Activated CD4-positive, alpha-beta T cell treated with anti-CD3 and anti-CD28 coated beads for 36 hours (primary cell): ENCODE measurements at regions not wholly inside any gene's neighbourhood (a gene's known extent, or its start where the extent isn't known, plus 50 kb on each side); places are given as distances from the start of the nearest gene placed in this dataset.
"Not testable (repeated sequence)": the region's sequence is repeated elsewhere in the genome, so short reads cannot be mapped to it uniquely, and the experiment has no call there.

Experiments
- ATAC-seq: fragments of 200-7000 bp; cut with Tn5 transposase; one replicate; pipeline ENCODE4 v1.10.0; 2021; ENCODE audit warnings: mild to moderate bottlenecking, moderate library complexity
- CTCF ChIA-PET: fragments of 350-600 bp; sonication (Branson Sonifier 250); formaldehyde crosslinking; loops from one replicate; lab custom pipeline; 2021; ENCODE audit warnings: antibody characterized with exemption; lab: Charles Lee
- POLR2A ChIA-PET: fragments of 350-600 bp; sonication (Branson Sonifier 250); formaldehyde crosslinking; loops from one replicate; lab custom pipeline; 2021; ENCODE audit warnings: antibody characterized with exemption, inconsistent platforms; lab: Charles Lee
- DNase-seq: peaks from one replicate; pipeline ENCODE4 v3.0.0-alpha.2; 2020
- H3K27ac Mint-ChIP-seq: one replicate; pipeline ENCODE4 v1.8.0; 2021; ENCODE audit warnings: mixed read lengths
- H3K27me3 Mint-ChIP-seq: one replicate; pipeline ENCODE4 v1.8.0; 2021; ENCODE audit warnings: mixed read lengths
- H3K36me3 Mint-ChIP-seq: one replicate; pipeline ENCODE4 v1.8.0; 2021; ENCODE audit warnings: low read depth, mixed read lengths
- H3K4me1 Mint-ChIP-seq: one replicate; pipeline ENCODE4 v1.8.0; 2021; ENCODE audit warnings: mixed read lengths
- H3K4me3 Mint-ChIP-seq: one replicate; pipeline ENCODE4 v1.8.0; 2021; ENCODE audit warnings: mild to moderate bottlenecking, moderate library complexity, mixed read lengths
- H3K9me3 Mint-ChIP-seq: one replicate; pipeline ENCODE4 v1.8.0; 2021; ENCODE audit warnings: low read depth, mixed read lengths
- intact Hi-C, 2 experiments: fragments of 100-400 bp; cut with DNase I in 1 of 2; cut with micrococcal nuclease in 1 of 2; formaldehyde crosslinking; loops; one replicate each; pipeline versions ENCODE4 v1.14.2 to v1.15.1; 2022 to 2024; cut with DNase I, micrococcal nuclease

- no peaks in the 10 kb centered on the region for H3K9me3 Mint-ChIP-seq
- H3K27ac Mint-ChIP-seq: no peak overlapping the region
- no peak for ATAC-seq
- DNase-seq: no peak
- H3K4me1 Mint-ChIP-seq: no peaks in the 10 kb centered on the region
- CTCF ChIA-PET: interaction anchor here (0.7 kb wide), 1 partner anchor 847 kb away, joined by 3 read pairs; no protein-coding TSS in a partner anchor
- POLR2A ChIA-PET: no interaction called here
- H3K27me3 Mint-ChIP-seq: peaks cover 12% of the 10 kb centered on the region
- intact Hi-C loops: no loop called here
- no peaks in the 10 kb centered on the region for H3K36me3 Mint-ChIP-seq
- H3K4me3 Mint-ChIP-seq: no peak overlapping the region
Observed at GRCh38 chr4:149065753-149066152, 623.5 kb upstream of the NR3C2 start.

GRCh38 chr4:149062997-149063396 is 620.8 kb upstream of the NR3C2 start:
- H3K4me3 Mint-ChIP-seq: no peak overlapping the region
- no peaks in the 10 kb centered on the region for H3K9me3 Mint-ChIP-seq
- peaks cover 14% of the 10 kb centered on the region for H3K27me3 Mint-ChIP-seq
- intact Hi-C loops: no loop called here
- ChIA-PET CTCF (no interaction called here), POLR2A (no interaction called here)
- no peaks in the 10 kb centered on the region for H3K36me3 Mint-ChIP-seq
- no peak overlapping the region for H3K27ac Mint-ChIP-seq
- ATAC-seq (no peak), DNase-seq (no peak)
- no peaks in the 10 kb centered on the region for H3K4me1 Mint-ChIP-seq

DNA sequence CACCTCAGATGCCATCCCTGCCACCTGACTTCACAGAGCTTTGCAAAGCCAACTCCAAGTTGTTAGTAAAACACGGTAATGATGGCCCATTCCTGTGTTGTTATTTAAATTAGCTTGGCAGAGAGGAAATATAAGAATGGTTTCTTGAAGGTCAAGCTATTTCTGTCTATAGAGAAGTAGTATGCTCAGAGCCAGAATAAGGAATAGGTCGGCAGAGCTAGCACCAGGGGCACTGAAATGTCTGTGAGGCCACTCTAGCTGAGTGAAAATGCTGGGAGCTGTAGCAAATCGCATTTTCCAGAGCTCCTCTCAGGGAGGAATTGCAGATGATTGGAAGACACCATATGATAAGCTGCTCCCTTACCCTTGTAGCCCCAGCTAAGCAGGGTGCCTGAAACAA is 615.4 kb upstream of the NR3C2 start:
- POLR2A ChIA-PET: no interaction called here
- no peaks in the 10 kb centered on the region for H3K9me3 Mint-ChIP-seq
- ATAC-seq (no peak), DNase-seq (no peak)
- CTCF ChIA-PET: interaction anchor here (0.6 kb wide), 1 partner anchor 11 kb away, joined by 3 read pairs; no protein-coding TSS in a partner anchor
- intact Hi-C loops: no loop called here
- H3K27me3 Mint-ChIP-seq: peaks cover 5% of the 10 kb centered on the region
- no peaks in the 10 kb centered on the region for H3K36me3 Mint-ChIP-seq
- H3K4me1 Mint-ChIP-seq: no peaks in the 10 kb centered on the region
- H3K4me3 Mint-ChIP-seq: no peak overlapping the region
- no peak overlapping the region for H3K27ac Mint-ChIP-seq

- POLR2A ChIA-PET: no interaction called here
- intact Hi-C loops: no loop called here
- ATAC-seq (no peak), DNase-seq (no peak)
- CTCF ChIA-PET: no interaction called here
- Mint-ChIP-seq H3K27ac (no peak overlapping the region), H3K36me3 (no peaks in the 10 kb centered on the region), H3K9me3 (no peaks in the 10 kb centered on the region), H3K27me3 (peaks cover 5% of the 10 kb centered on the region), H3K4me3 (no peak overlapping the region), H3K4me1 (no peaks in the 10 kb centered on the region)
Observed at GRCh38 chr4:149056615-149057014, 614.4 kb upstream of the NR3C2 start.

DNA sequence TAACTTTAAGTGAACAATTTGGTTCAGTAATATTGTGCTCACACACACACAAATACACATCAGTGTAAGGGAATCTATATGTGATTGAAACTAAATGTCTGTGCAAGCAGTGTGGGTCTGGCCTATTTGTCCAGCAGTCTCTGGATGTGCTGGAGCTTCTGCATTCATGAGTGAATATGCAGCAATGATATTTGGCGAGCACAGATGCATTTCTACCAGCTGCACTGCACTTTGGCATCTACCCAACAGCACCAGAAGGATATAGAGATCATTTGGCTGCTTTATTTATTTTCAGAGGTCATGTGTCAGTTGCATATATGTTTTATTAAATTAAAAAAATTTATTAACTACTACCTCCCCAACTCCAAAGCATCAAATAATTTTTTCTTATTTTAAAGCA is 613.4 kb upstream of the NR3C2 start:
- Mint-ChIP-seq H3K27ac (no peak overlapping the region), H3K4me3 (no peak overlapping the region), H3K9me3 (no peaks in the 10 kb centered on the region), H3K36me3 (no peaks in the 10 kb centered on the region), H3K27me3 (peaks cover 5% of the 10 kb centered on the region), H3K4me1 (no peaks in the 10 kb centered on the region)
- ATAC-seq: no peak
- intact Hi-C loops: no loop called here
- CTCF ChIA-PET: no interaction called here
- POLR2A ChIA-PET: no interaction called here
- no peak for DNase-seq

- Mint-ChIP-seq H3K27me3 (no peaks in the 10 kb centered on the region), H3K4me1 (no peaks in the 10 kb centered on the region), H3K4me3 (no peak overlapping the region), H3K27ac (no peak overlapping the region), H3K36me3 (no peaks in the 10 kb centered on the region), H3K9me3 (no peaks in the 10 kb centered on the region)
- no peak for DNase-seq
- POLR2A ChIA-PET: no interaction called here
- ATAC-seq: no peak
- intact Hi-C loops: no loop called here
- CTCF ChIA-PET: no interaction called here
Observed at GRCh38 chr4:149050840-149051239, 608.6 kb upstream of the NR3C2 start.

DNA sequence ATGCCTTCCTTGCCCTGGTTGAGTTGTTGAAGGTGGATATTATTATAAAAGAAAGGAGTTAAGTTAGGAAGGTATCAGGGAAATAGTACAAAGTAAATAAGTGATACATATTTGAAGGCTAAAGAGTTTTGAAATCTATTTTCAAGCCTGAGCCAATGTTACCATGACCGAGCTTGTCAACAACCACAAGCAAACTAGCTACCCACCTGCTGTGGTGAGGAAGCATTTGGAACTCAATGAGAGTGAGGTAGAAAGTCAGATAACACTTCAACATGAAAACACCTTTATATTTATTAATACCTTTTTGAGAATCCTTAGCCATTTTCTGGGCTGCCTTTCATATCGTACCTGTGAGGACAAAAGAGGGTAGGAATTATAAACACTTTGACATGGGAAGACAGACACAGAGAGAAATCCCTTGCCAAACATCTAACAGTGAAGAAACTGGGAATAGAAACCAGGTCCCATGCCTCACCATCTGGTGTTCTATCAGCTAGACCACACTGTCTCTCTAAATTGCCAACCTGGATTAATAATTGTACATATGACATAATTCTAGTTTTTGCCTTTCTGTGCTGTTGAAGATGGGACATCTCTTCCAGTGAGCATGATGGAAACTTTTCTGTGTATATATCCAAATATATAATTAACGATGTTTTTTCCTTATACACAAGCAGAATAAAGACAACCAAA is 606.4 kb upstream of the NR3C2 start:
- intact Hi-C loops: no loop called here

DNA sequence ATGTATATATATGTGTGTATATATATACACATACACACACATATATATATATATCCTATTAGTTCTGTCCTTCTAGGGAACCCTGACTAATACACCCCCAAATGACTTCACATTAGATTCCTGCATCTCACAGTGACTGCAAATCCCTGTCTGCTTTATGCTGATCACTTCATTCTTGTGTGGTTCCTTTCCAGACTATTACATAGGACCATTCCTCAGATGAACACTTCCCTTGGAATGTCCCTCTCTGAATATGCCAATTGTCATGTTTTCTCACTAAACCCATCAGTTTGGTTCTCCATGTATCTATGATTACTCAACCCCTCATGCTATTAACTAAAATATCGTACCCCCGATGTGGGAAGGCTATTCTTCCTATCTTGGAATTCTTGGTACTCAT is 605.2 kb upstream of the NR3C2 start:
- POLR2A ChIA-PET: no interaction called here
- ATAC-seq (no peak), DNase-seq (no peak)
- no peak overlapping the region for H3K4me3 Mint-ChIP-seq
- CTCF ChIA-PET: no interaction called here
- H3K36me3 Mint-ChIP-seq: no peaks in the 10 kb centered on the region
- H3K27me3 Mint-ChIP-seq: no peaks in the 10 kb centered on the region
- H3K27ac Mint-ChIP-seq: no peak overlapping the region
- no peaks in the 10 kb centered on the region for H3K9me3 Mint-ChIP-seq
- H3K4me1 Mint-ChIP-seq: no peaks in the 10 kb centered on the region
- intact Hi-C loops: no loop called here

More for the DNA sequence above, 606.4 kb upstream of the NR3C2 start:
- Mint-ChIP-seq H3K4me1 (no peaks in the 10 kb centered on the region), H3K9me3 (no peaks in the 10 kb centered on the region), H3K36me3 (no peaks in the 10 kb centered on the region), H3K4me3 (no peak overlapping the region), H3K27me3 (no peaks in the 10 kb centered on the region), H3K27ac (no peak overlapping the region)
- DNase-seq: no peak
- ATAC-seq: no peak
- POLR2A ChIA-PET: no interaction called here
- CTCF ChIA-PET: no interaction called here

DNA sequence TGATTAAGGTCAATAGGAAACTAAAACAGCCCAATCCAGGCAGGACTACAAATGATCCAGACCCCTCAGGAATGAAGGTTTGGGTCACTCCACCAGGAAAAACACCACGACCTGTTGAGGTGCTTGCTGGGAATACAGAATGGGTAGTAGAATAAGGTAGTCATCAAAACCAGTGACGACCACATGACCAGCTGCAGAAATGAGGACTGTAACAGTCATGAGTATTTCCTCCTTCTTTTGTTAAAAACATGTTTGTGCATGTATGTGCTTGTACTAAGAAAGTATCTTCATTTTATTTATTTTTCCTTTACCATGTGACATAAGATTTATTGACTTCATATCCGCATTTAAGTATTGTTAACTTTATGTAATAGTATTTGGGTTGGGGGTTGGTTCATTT is 603.5 kb upstream of the NR3C2 start:
- POLR2A ChIA-PET: no interaction called here
- H3K4me1 Mint-ChIP-seq: no peaks in the 10 kb centered on the region
- intact Hi-C loops: no loop called here
- ATAC-seq (no peak), DNase-seq (no peak)
- no peaks in the 10 kb centered on the region for H3K9me3 Mint-ChIP-seq
- no peak overlapping the region for H3K4me3 Mint-ChIP-seq
- no peaks in the 10 kb centered on the region for H3K36me3 Mint-ChIP-seq
- no peaks in the 10 kb centered on the region for H3K27me3 Mint-ChIP-seq
- no peak overlapping the region for H3K27ac Mint-ChIP-seq
- CTCF ChIA-PET: no interaction called here

DNA sequence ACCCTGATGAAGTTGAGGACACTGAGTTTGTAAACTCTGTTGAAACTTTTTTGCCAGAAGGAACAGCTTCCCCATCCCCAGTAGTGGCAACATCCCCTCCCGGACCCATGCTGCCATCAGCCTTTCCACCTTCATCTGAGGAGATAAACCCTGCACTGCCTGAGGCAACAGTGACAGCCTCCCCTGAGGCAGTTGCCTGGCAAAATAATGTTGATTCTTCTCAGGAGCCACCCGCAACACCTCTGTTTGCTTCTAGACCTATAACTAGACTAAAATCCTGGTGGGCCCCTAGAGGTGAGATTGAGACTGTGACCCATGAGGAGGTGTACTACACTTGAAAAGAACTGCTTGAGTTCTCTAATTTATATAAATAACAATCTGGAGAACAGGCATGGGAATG is 597.6 kb upstream of the NR3C2 start:
- POLR2A ChIA-PET: interaction anchor here (0.6 kb wide), 1 partner anchor 216 kb away, joined by 3 read pairs; no protein-coding TSS in a partner anchor
- H3K9me3 Mint-ChIP-seq, H3K27me3 Mint-ChIP-seq, CTCF ChIA-PET, H3K36me3 Mint-ChIP-seq, H3K4me1 Mint-ChIP-seq, DNase-seq, intact Hi-C loops, H3K27ac Mint-ChIP-seq, ATAC-seq, H3K4me3 Mint-ChIP-seq: not testable (repeated sequence)

DNA sequence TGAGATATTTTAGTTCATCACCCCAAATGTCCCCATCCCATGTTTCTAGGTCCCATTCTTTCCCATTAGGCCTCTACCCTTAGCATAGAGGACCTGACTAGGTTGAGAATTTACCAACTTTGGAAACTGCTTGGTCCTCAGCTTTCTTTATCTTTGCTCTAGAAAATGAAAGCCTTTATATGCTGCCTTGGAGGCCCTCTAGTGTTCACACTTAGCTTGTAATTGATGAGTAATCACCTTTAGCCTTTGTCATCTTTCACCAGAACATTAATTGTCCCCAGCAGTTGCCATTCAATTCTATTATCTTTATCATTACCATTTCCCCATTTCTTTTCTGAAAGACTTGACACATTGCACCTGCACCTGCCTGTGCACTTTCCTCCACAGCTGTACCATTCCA is 589.2 kb upstream of the NR3C2 start:
- H3K9me3 Mint-ChIP-seq: no peaks in the 10 kb centered on the region
- no peaks in the 10 kb centered on the region for H3K4me1 Mint-ChIP-seq
- H3K27me3 Mint-ChIP-seq: no peaks in the 10 kb centered on the region
- intact Hi-C loops: loop anchor here in 1 of 2 experiments (5.0 kb wide), 1 partner anchor 1049 kb away; no protein-coding TSS in a partner anchor
- DNase-seq (no peak), ATAC-seq (no peak)
- ChIA-PET CTCF (interaction anchor here (1.0 kb wide), 1 partner anchor 30 kb away, joined by 3 read pairs; no protein-coding TSS in a partner anchor), POLR2A (no interaction called here)
- H3K4me3 Mint-ChIP-seq: no peak overlapping the region
- H3K36me3 Mint-ChIP-seq: no peaks in the 10 kb centered on the region
- H3K27ac Mint-ChIP-seq: no peak overlapping the region

DNA sequence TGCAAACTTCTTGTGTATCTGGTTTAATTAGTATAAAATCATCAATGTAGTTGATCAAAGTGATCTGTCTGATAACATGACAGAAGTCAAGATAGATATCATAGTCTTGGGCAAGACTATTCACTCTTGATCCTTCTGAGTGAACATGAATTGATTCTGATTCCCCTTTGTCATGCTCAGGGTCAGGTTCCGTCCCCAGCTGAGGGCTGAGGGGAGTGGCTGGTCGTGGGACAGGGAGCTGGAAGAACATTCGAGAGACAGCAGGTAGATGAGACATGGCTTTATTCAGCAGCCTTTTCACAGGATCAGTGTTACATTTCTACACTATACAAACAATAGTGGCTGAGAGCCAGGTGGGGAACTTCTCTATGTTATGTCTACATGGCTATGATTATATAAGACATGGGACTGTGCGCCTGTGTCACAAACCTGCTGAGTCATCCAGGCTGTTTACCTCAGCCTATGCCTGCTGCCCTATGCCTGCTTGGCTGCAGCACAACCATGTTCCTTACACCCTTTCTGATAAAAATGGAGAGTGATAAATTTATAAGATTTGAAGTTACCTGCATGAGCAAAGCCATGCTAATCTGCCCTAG is 586.9 kb upstream of the NR3C2 start:
- DNase-seq (no peak), ATAC-seq (no peak)
- no peak overlapping the region for H3K27ac Mint-ChIP-seq
- H3K27me3 Mint-ChIP-seq: no peaks in the 10 kb centered on the region
- H3K4me3 Mint-ChIP-seq: no peak overlapping the region
- no peaks in the 10 kb centered on the region for H3K9me3 Mint-ChIP-seq
- ChIA-PET CTCF (no interaction called here), POLR2A (no interaction called here)
- H3K36me3 Mint-ChIP-seq: no peaks in the 10 kb centered on the region
- no peaks in the 10 kb centered on the region for H3K4me1 Mint-ChIP-seq
- intact Hi-C loops: no loop called here
